DOHH2 (cell line): ENCODE measurements at regions not wholly inside any gene's neighbourhood (a gene's known extent, or its start where the extent isn't known, plus 50 kb on each side); places are given as distances from the start of the nearest gene placed in this dataset.

Source experiments
- CTCF ChIP-seq: fragments of 200-600 bp; sonication (generic); IDR thresholded peaks from one replicate; pipeline ENCODE4 v1.5.1; 2014; ENCODE audit warnings: antibody characterized with exemption, mild to moderate bottlenecking, low read depth, low read length; ENCODE audit not compliant: poor library complexity, severe bottlenecking
- EZH2phosphoT487 ChIP-seq: fragments of 200-600 bp; sonication (generic); IDR thresholded peaks from 2 replicates; pipeline ENCODE4 v1.6.1; 2017; ENCODE audit warnings: borderline replicate concordance, mild to moderate bottlenecking, antibody characterized with exemption, low read length, moderate library complexity, mixed read lengths

GRCh38 chr6:104322841-104323240, 536.9 kb downstream of the HACE1 start:
- TF ChIP-seq CTCF (no peak), EZH2phosphoT487 (no peak)
